ENCODE measurements at regions not wholly inside any gene's neighbourhood (a gene's known extent, or its start where the extent isn't known, plus 50 kb on each side); places are given as distances from the start of the nearest gene placed in this dataset.

DNA sequence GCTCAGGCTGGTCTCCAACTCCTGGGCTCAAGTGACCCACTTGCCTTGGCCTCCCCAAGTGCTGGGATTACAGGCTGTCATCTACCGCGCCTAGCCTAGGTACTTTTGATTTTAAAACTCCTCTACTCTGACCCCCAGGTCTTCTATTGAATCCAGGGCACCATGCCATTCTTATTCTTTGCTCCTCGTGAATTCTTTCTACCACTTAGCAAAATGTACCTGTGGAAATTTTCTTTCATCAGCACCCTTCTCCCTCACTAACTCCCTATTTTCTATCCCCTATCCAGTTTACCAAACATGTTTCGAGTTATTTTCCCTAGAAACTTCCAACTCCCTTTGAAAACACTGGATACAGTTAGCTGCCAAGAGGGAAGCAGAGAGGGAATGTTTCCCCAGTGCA, 60.0 kb upstream of the RAPGEF2 start:
- Histone ChIP-seq H3K4me1 (ENCODE audit: control insufficient read depth in 2 of 2, insufficient read depth in 2 of 2, low read length in 2 of 2) (no peaks in the 10 kb centered on the region), H3K27ac (ENCODE audit: low read depth, low read length) (no peak overlapping the region), H3K27me3 (ENCODE audit: control insufficient read depth in 2 of 2, insufficient read depth in 2 of 2, low read length in 2 of 2) (no peaks in the 10 kb centered on the region), H3K9me3 (ENCODE audit: control insufficient read depth in 2 of 3, low read length in 3 of 3) (no peaks in the 10 kb centered on the region), H3K4me3 (ENCODE audit: low read length) (no peak overlapping the region), H3K36me3 (ENCODE audit: control insufficient read depth in 2 of 3, insufficient read depth in 3 of 3, low read length in 3 of 3) (no peaks in the 10 kb centered on the region)
- Mint-ChIP-seq H3K27ac (no peak overlapping the region), H3K4me3 (no peak overlapping the region), H3K4me1 (peaks cover 0 to 18% (median 0%) of the 10 kb centered on the region in 7 donors), H3K27me3 (peaks cover 14 to 38% (median 26%) of the 10 kb centered on the region in 5 donors), H3K36me3 (peaks cover 0 to 2% (median 0%) of the 10 kb centered on the region in 5 donors), H3K9me3 (no peaks in the 10 kb centered on the region)
- ATAC-seq (no peak), DNase-seq (no peak)
- POLR2A ChIA-PET, result no interaction called here
- CTCF ChIA-PET, result no interaction called here
- intact Hi-C loops (cut with micrococcal nuclease), result loop anchor here in 1 of 2 donors (10.0 kb wide), 1 partner anchor 132 kb away; no protein-coding TSS in a partner anchor

DNA sequence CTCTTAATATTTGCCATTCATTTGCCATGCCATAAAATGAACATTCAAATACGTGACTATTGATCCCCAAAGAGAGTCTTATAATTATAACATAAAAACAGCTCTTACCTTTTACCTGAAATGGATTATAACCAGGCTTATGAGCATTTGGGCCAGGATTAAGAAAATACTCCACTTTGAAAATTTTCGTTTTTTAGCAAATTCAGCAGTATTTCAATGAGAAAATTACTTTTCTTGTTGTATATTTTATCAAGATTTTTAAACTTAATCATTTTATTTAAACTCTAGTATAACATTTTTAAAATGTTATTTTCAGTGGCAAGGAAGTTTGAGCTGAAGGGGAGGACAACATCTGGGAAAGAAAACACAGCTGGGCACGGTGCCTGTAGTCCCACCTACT, 59.0 kb upstream of the RAPGEF2 start:
- peaks cover 13 to 34% (median 17%) of the 10 kb centered on the region in 5 donors for H3K27me3 Mint-ChIP-seq
- H3K4me1 ChIP-seq (ENCODE audit: control insufficient read depth in 2 of 2, insufficient read depth in 2 of 2, low read length in 2 of 2), result no peaks in the 10 kb centered on the region
- ATAC-seq, result no peak
- H3K4me1 Mint-ChIP-seq, result peaks cover 0 to 24% (median 0%) of the 10 kb centered on the region in 7 donors
- H3K4me3 ChIP-seq (ENCODE audit: low read length), result no peak overlapping the region
- H3K9me3 Mint-ChIP-seq, result no peaks in the 10 kb centered on the region
- H3K27me3 ChIP-seq (ENCODE audit: control insufficient read depth in 2 of 2, insufficient read depth in 2 of 2, low read length in 2 of 2), result no peaks in the 10 kb centered on the region
- no peaks in the 10 kb centered on the region for H3K36me3 ChIP-seq (ENCODE audit: control insufficient read depth in 2 of 3, insufficient read depth in 3 of 3, low read length in 3 of 3)
- intact Hi-C loops (cut with micrococcal nuclease), result loop anchor here in 1 of 2 donors (10.0 kb wide), 1 partner anchor 131 kb away; no protein-coding TSS in a partner anchor
- no peaks in the 10 kb centered on the region for H3K9me3 ChIP-seq (ENCODE audit: control insufficient read depth in 2 of 3, low read length in 3 of 3)
- H3K27ac ChIP-seq (ENCODE audit: low read depth, low read length), result no peak overlapping the region
- DNase-seq, result no peak
- POLR2A ChIA-PET, result no interaction called here
- peaks cover 0 to 2% (median 0%) of the 10 kb centered on the region in 5 donors for H3K36me3 Mint-ChIP-seq
- H3K4me3 Mint-ChIP-seq, result no peak overlapping the region
- no peak overlapping the region for H3K27ac Mint-ChIP-seq
- CTCF ChIA-PET, result interaction anchor here (0.7 kb wide), 1 partner anchor 250 kb away, joined by 3 read pairs; no protein-coding TSS in a partner anchor

DNA sequence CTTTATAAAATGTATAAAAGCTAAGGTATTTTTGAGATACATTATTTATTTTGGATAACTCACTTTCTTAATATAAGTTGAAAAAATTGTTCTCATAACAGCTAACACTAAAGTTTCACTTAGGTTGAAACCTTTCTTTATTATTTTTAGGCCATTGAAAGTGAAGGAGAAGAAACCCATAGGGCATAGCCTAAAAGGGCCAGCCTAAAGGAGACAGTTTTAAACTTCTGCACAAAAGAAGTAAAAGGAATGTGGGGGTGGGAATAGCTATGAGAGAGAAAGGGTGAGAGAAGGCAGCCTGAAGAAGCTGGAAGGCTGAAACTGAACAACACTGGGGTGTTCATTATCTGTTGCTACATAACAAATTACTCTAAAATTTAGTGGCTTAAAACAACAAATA, 57.6 kb upstream of the RAPGEF2 start:
- H3K36me3 Mint-ChIP-seq, result peaks cover 0 to 2% (median 0%) of the 10 kb centered on the region in 5 donors
- Histone ChIP-seq H3K9me3 (ENCODE audit: control insufficient read depth in 2 of 3, low read length in 3 of 3) (no peaks in the 10 kb centered on the region), H3K27me3 (ENCODE audit: control insufficient read depth in 2 of 2, insufficient read depth in 2 of 2, low read length in 2 of 2) (no peaks in the 10 kb centered on the region), H3K27ac (ENCODE audit: low read depth, low read length) (no peak overlapping the region), H3K4me3 (ENCODE audit: low read length) (no peak overlapping the region), H3K4me1 (ENCODE audit: control insufficient read depth in 2 of 2, insufficient read depth in 2 of 2, low read length in 2 of 2) (no peaks in the 10 kb centered on the region), H3K36me3 (ENCODE audit: control insufficient read depth in 2 of 3, insufficient read depth in 3 of 3, low read length in 3 of 3) (no peaks in the 10 kb centered on the region)
- peaks cover 0 to 28% (median 0%) of the 10 kb centered on the region in 7 donors for H3K4me1 Mint-ChIP-seq
- CTCF ChIA-PET, result no interaction called here
- H3K9me3 Mint-ChIP-seq, result no peaks in the 10 kb centered on the region
- POLR2A ChIA-PET, result no interaction called here
- intact Hi-C loops (cut with micrococcal nuclease), result loop anchor here in 1 of 2 donors (10.0 kb wide), 1 partner anchor 129 kb away; no protein-coding TSS in a partner anchor
- ATAC-seq (no peak), DNase-seq (no peak)
- H3K27ac Mint-ChIP-seq, result no peak overlapping the region
- H3K27me3 Mint-ChIP-seq, result peaks cover 13 to 34% (median 17%) of the 10 kb centered on the region in 5 donors
- H3K4me3 Mint-ChIP-seq, result no peak overlapping the region

DNA sequence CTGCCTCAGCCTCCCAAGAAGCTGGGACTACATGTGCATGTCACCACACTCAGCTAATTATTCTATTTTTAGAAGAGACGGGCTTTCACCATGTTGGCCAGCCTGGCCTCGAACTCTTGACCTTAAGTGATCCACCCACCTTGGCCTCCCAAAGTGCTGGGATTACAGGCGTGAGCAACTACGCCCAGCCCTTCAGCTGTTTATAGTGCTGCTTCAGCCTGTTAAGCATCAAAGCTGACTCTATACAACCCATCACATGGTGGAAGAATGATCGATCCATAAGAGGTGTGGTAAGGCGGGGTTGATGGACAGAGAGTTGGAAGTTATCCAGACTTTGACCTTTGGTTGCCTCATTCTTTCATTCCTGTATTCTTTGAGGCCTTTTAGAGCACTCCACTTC, 56.2 kb upstream of the RAPGEF2 start:
- ChIA-PET CTCF (no interaction called here), POLR2A (no interaction called here)
- no peak for DNase-seq
- Mint-ChIP-seq H3K9me3 (no peaks in the 10 kb centered on the region), H3K4me3 (no peak overlapping the region), H3K27me3 (peaks cover 7 to 27% (median 14%) of the 10 kb centered on the region in 5 donors), H3K36me3 (peaks cover 0 to 2% (median 0%) of the 10 kb centered on the region in 5 donors), H3K27ac (no peak overlapping the region), H3K4me1 (peaks cover 0 to 35% (median 0%) of the 10 kb centered on the region in 7 donors)
- no peaks in the 10 kb centered on the region for H3K4me1 ChIP-seq (ENCODE audit: control insufficient read depth in 2 of 2, insufficient read depth in 2 of 2, low read length in 2 of 2)
- no peaks in the 10 kb centered on the region for H3K27me3 ChIP-seq (ENCODE audit: control insufficient read depth in 2 of 2, insufficient read depth in 2 of 2, low read length in 2 of 2)
- H3K27ac ChIP-seq (ENCODE audit: low read depth, low read length), result no peak overlapping the region
- no peaks in the 10 kb centered on the region for H3K36me3 ChIP-seq (ENCODE audit: control insufficient read depth in 2 of 3, insufficient read depth in 3 of 3, low read length in 3 of 3)
- H3K9me3 ChIP-seq (ENCODE audit: control insufficient read depth in 2 of 3, low read length in 3 of 3), result no peaks in the 10 kb centered on the region
- no peak overlapping the region for H3K4me3 ChIP-seq (ENCODE audit: low read length)
- ATAC-seq, result no peak
- intact Hi-C loops (cut with micrococcal nuclease), result loop anchor here (1.0 to 10.0 kb wide), 3 partner anchors 31 to 128 kb away; partner anchors contain the start of gene RAPGEF2 (in 1 of the 2)

DNA sequence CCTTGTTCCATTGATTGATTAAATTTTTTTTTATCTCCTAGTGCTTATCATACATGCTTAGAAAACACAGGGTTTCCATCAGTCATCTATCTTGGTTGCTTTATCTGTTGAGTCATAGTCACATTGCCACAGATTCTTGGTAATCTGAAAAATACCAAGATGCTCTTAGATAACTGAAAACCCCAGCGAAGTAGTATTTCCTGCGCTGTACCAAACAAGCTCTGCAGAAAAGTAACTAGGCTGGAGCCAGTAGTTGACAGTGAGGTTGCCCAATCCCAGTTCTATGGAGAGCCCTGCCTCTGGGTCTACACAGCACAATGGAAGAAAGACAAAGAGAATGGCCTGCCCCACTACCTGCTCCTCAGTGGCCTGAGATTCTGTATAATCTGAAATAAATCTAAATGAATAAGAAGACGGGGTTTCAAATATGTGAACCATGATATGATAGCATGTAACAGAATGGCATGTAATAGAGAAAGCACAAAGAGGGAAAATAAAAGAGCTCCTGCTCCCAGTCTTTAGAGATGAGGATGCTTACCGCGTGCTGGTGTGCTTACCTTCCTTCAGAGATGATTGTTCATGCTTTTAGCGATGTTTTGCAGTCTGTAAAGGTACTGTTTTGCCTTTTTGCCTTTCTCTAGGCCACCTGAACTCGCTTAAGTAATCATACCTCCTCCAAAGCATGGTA, 55.3 kb upstream of the RAPGEF2 start:
- Mint-ChIP-seq H3K27ac (peak overlapping the region in 1 of 9 donors; percentile 58), H3K9me3 (no peaks in the 10 kb centered on the region), H3K4me1 (peaks cover 0 to 38% (median 0%) of the 10 kb centered on the region in 7 donors), H3K36me3 (peaks cover 0 to 2% (median 0%) of the 10 kb centered on the region in 5 donors), H3K4me3 (peak overlapping the region in 1 of 10 donors; percentile 37), H3K27me3 (peaks cover 0 to 23% (median 9%) of the 10 kb centered on the region in 5 donors)
- ChIA-PET POLR2A (no interaction called here), CTCF (no interaction called here)
- Histone ChIP-seq H3K27me3 (ENCODE audit: control insufficient read depth in 2 of 2, insufficient read depth in 2 of 2, low read length in 2 of 2) (no peaks in the 10 kb centered on the region), H3K9me3 (ENCODE audit: control insufficient read depth in 2 of 3, low read length in 3 of 3) (no peaks in the 10 kb centered on the region), H3K4me3 (ENCODE audit: low read length) (no peak overlapping the region), H3K4me1 (ENCODE audit: control insufficient read depth in 2 of 2, insufficient read depth in 2 of 2, low read length in 2 of 2) (no peaks in the 10 kb centered on the region), H3K36me3 (ENCODE audit: control insufficient read depth in 2 of 3, insufficient read depth in 3 of 3, low read length in 3 of 3) (no peaks in the 10 kb centered on the region), H3K27ac (ENCODE audit: low read depth, low read length) (no peak overlapping the region)
- ATAC-seq (peak; percentile 72), DNase-seq (no peak)
- intact Hi-C loops (cut with micrococcal nuclease), result loop anchor here (1.0 to 10.0 kb wide), 3 partner anchors 30 to 127 kb away; partner anchors contain the start of gene RAPGEF2 (in 1 of the 2)

DNA sequence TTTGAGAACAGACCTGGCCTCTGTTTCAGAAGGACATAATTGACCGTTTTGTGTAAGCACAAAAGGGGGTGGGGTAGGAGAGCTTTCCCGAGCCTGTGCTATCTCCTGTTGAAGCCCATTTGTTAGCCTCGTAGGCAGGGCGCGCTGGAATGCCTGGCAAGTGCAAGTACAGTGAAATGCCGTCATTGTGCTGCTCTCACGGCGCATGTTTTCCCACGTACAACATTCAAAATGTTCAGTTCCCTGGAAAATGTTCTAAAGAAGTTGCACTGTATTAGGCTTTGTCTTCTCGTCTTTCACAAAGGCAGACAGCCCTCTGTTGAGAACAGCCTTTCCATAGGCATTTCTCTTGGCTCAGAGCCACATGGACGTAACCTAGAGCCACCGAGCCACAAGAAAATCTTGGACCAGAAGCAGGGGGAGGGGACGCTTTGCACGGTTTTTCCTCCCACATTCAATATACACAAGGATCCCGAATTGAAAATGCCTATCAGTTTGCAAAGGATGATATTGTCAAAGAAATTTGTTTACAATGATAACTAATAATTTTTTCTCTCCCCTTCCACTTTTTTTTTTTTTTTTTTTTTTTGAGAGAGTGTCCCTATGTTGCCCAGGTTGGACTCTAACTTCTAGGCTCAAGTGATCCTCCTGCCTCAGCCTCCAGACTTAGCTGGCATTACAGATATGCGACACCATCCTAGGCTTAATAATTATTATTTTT, 54.6 kb upstream of the RAPGEF2 start:
- no peak for ATAC-seq
- H3K27me3 Mint-ChIP-seq, result peaks cover 2 to 18% (median 5%) of the 10 kb centered on the region in 5 donors
- DNase-seq, result no peak

More for the DNA sequence above, 54.6 kb upstream of the RAPGEF2 start:
- no peak overlapping the region for H3K4me3 Mint-ChIP-seq
- Histone ChIP-seq H3K27me3 (ENCODE audit: control insufficient read depth in 2 of 2, insufficient read depth in 2 of 2, low read length in 2 of 2) (no peaks in the 10 kb centered on the region), H3K9me3 (ENCODE audit: control insufficient read depth in 2 of 3, low read length in 3 of 3) (no peaks in the 10 kb centered on the region), H3K27ac (ENCODE audit: low read depth, low read length) (no peak overlapping the region), H3K36me3 (ENCODE audit: control insufficient read depth in 2 of 3, insufficient read depth in 3 of 3, low read length in 3 of 3) (no peaks in the 10 kb centered on the region), H3K4me1 (ENCODE audit: control insufficient read depth in 2 of 2, insufficient read depth in 2 of 2, low read length in 2 of 2) (no peaks in the 10 kb centered on the region), H3K4me3 (ENCODE audit: low read length) (no peak overlapping the region)
- no peaks in the 10 kb centered on the region for H3K9me3 Mint-ChIP-seq
- POLR2A ChIA-PET, result no interaction called here
- CTCF ChIA-PET, result no interaction called here
- H3K4me1 Mint-ChIP-seq, result peaks cover 0 to 38% (median 0%) of the 10 kb centered on the region in 7 donors
- no peak overlapping the region for H3K27ac Mint-ChIP-seq
- H3K36me3 Mint-ChIP-seq, result peaks cover 0 to 2% (median 0%) of the 10 kb centered on the region in 5 donors
- intact Hi-C loops (cut with micrococcal nuclease), result loop anchor here in 1 of 2 donors (10.0 kb wide), 1 partner anchor 126 kb away; no protein-coding TSS in a partner anchor

Data from naive thymus-derived CD4-positive, alpha-beta T cell (primary cell).